HT1080 (cell line): ENCODE measurements at regions not wholly inside any gene's neighbourhood (a gene's known extent, or its start where the extent isn't known, plus 50 kb on each side); places are given as distances from the start of the nearest gene placed in this dataset.
"Not testable (repeated sequence)": the region's sequence is repeated elsewhere in the genome, so short reads cannot be mapped to it uniquely, and the experiment has no call there.

Source experiments
- DNase-seq: peaks from one replicate; pipeline ENCODE4 v3.0.0-alpha.2; 2015; ENCODE audit warnings: low read depth

DNA sequence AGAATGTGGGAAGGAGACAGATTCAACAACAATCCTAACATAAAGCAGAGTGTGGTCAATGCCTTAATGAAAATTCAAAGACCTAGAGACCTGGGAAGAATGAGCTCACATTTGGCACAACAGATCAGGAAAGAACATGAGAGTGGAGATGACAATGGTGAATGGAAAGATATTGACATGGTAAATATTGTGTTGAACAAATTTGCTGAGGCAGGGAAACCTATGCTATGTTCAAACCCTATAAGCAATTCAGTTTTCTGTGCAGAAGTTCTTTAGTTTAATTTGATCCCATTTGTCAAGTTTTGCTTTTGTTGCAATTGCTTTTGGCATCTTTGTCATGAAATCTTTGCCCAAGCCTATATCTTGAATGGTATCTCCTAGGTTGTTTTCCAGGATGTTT, 199.4 kb upstream of the LRRTM4 start:
- DNase-seq: no peak

DNA sequence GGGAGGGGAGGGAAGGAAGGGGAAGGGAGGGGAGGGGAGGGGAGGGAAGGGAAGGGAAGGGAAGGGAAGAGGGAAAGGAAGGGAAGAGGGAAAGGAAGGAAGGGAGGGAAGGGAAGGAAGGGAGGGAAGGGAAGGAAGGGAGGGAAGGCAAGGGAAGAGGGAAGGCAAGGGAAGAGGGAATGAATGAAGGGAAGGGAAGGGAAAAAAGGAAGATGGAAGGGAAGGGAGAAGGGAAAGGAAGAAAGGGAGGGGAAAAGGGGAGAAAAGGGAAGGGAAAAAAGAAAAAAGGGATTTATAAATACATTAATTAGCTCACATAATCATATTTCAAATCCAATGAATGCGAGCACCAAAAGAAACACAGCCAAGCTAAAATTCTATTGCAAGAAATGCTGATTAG, 202.9 kb upstream of the LRRTM4 start:
- no peak for DNase-seq

DNA sequence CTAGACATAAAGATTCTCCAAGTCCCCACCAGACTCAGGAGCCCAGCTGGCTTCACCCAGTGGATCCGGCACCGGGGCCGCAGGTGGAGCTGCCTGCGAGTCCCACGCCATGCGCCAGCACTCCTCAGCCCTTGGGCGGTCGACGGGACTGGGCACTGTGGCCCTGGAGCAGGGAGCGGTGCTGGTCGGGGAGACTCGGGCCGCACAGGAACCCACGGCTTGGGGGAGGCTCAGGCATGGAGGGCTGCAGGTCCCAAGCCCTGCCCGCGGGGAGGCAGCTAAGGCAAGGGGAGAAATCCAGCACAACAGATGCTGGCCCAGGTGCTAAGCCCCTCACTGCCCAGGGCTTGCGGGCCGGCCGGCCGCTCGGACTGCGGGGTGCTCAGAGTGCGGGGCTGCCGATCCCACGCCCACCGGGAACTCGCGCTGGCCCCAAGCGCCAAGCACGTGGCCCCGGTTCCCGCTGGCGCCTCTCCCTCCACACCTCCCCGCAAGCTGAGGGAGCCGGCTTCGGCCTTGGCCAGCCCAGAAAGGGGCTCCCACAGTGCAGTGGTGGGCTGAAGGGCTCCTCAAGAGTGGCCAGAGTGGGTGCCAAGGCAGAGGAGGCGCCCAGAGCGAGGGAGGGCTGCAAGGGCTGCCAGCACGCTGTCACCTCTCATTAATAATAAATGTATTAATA, 212.6 kb upstream of the LRRTM4 start:
- not testable (repeated sequence) for DNase-seq

DNA sequence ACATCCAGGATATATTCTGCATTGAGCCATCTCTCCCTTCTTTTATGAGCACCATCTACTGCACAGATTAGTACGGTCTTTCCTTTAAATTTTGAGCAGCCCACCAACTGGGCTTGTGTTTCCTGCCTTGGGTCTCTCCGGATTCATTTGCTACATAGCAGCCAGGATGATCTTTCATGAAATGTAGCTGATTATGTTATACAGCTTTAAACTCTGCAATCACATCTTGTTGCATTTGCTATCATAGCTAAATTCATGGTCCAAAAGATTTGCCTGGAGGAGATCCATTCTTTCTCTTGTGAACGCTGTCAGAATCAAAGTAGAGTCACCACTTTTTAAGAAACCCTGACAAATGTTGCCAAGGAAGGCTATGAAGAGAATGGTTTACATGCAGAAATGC, 215.1 kb upstream of the LRRTM4 start:
- DNase-seq: no peak

DNA sequence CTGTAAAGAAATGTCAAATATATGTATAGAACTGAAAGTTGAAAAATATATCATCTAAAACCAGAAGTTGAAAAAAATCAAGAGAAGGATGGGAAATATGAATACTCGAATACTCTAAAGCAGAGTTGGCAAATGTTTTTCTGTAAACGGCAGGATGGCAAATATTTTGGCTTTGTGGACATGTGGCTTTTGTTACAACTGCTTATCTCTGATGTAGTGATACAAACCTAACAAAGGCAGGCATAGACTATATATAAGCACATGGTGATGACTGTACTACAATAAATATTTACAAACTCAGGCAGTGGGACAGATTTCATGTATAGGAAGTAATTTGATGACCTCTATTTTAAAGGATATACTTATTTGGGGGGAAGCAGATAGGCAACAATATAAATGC, 224.6 kb upstream of the LRRTM4 start:
- no peak for DNase-seq

DNA sequence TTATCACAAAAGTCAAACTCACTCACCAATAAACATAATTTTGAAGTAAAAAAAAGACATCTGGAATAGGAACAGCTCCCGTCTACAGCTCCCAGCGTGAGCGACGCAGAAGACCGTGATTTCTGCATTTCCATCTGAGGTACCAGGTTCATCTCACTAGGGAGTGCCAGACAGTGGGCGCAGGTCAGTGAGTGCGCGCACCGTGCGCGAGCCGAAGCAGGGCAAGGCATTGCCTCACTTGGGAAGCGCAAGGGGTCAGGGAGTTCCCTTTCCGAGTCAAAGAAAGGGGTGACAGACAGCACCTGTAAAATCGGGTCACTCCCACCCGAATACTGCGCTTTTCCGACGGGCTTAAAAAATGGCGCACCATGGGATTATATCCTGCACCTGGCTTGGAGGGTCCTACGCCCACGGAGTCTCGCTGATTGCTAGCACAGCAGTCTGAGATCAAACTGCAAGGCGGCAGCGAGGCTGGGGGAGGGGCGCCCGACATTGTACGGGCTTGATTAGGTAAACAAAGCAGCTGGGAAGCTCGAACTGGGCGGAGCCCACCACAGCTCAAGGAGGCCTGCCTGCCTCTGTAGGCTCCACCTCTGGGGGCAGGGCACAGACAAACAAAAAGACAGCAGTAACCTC, 231.7 kb upstream of the LRRTM4 start:
- DNase-seq: not testable (repeated sequence)

DNA sequence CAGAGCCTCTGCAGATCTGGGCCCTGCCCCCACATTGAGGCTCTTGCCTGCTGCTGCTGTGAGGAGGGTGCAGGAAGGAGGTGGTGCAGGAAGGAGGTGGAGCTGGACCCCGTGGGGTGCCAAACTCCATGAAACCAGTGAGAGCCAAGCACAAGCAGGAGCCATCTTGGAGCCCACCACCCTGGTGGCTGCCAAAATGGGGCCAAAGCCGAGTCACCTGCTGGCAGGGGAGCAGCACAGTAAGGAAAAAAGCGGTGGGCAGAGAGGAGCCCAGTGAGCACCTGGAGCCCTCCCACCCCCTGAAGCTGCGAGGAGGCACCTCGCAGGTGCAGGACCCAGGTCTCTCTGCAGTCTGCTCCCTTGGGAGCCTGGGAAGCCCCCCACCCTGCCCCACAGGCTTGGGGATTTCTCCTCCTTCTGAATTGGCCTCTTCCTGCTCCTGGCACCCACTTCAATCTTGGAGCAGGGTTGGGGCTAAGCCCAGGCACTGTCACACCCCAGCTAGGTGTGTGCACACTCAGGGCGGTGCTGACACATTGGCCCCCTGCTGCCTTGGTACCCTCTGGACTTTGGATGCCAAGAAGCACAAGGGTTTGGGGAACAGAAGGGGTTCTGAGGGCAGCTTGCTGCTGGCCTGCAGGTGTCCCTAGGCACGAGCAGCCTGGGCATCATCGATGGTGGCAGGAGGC, 245.4 kb upstream of the LRRTM4 start:
- DNase-seq: no peak

DNA sequence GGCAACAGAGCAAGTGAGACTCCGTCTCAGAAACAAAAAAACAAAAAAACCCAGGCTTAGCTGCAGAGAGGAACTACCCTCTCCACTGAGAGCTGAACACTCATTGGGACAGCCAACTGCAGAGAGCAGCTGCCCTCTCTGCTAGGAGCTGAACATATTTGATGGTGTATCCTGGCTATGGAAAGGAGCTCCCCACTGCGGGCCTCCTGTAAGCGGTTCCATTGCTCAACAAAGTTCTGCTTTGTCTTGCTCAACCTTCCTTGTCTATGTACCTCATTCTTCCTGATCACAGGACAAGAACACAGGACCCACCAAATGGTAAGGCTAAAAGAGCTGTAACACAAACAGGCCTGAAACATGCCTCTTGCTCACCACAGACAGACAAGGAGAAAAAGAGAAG, 246.3 kb upstream of the LRRTM4 start:
- no peak for DNase-seq

DNA sequence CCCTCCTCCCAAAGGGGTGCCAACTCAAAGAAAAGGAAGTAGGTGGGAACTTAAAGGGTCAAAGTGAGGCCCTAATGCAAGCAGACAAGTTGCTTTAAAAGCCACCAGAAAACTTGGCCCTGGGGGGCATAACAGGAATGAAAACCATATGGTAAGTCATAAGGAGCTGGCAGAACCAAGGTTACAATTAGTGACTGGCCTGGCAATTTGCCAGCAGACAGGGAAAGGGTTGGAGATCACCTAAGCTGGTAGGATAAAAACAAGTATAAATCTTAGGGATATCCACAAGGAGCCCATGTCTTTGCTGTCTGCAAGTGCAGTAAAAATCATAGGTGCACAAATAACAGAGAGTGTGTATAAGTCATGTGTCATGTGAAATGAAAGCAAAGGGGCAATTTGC, 256.7 kb upstream of the LRRTM4 start:
- no peak for DNase-seq

DNA sequence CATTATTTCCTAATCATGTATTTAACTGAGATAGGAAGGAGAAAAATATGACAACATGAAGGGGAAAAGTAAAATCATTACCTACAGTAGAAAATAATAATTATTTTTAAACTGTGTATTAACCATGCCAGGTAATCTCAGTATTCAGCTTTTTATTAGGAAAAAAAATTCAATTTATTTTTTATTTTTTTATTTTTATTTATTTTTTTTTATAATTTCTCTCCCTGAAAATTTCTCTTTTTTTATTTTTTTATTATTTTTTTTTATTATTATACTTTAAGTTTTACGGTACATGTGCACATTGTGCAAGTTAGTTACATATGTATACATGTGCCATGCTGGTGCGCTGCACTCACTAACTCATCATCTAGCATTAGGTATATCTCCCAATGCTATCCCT, 271.3 kb upstream of the LRRTM4 start:
- DNase-seq: not testable (repeated sequence)

DNA sequence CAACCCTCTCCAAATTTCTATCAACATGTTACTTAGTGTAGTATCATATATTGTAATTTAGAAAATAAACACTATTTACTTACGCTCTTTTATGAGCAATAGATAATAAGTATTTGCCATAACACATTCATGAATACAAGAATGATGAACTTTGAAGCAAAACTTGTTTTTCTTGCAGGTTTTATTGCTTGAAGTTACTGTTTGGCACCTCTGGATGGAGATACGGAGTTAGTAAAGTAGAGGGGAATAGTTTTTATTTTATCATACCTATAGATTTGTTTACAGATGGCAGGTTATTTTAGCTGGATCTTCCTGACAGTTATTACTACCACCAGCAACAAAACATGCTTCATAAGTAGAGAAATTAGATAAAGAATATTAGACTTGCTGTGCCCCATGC, 274.2 kb upstream of the LRRTM4 start:
- DNase-seq: no peak

DNA sequence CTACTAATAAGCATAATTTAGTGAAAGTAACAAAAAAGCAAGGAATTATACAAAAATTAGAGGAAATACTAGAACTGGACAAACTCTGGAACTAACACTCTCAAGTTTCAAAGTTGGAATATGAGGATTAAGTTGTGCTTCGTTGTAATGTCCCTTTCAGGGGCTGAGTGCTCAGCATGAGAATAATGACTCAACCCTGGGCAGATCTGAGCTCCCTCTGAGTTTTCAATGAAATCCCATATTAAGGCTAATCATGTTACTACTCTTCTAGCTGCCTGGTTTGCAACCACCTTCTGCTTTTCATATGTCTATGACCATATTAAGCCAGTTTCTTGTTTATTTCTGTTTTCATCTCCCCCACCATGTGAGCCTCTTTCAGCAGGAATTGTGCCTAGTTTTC, 274.9 kb upstream of the LRRTM4 start:
- peak; percentile 11 for DNase-seq

DNA sequence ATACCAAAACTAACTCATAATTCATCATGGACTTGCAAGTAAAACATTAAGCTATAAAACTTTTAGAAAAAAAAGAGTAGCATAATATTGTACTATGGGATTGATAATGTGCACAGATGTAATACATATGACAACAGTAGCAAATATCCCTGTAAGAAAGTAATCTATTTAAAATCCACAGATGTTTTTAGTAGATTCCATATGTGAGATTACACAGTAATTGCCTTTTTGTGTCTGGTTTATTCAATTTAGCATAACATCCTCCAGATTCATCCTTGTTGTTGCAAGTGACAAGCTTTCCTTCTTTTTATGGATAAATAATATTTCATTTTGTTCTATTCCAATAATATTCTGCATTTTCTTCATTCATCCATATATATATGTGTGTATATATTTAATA, 278.2 kb upstream of the LRRTM4 start:
- DNase-seq: no peak

DNA sequence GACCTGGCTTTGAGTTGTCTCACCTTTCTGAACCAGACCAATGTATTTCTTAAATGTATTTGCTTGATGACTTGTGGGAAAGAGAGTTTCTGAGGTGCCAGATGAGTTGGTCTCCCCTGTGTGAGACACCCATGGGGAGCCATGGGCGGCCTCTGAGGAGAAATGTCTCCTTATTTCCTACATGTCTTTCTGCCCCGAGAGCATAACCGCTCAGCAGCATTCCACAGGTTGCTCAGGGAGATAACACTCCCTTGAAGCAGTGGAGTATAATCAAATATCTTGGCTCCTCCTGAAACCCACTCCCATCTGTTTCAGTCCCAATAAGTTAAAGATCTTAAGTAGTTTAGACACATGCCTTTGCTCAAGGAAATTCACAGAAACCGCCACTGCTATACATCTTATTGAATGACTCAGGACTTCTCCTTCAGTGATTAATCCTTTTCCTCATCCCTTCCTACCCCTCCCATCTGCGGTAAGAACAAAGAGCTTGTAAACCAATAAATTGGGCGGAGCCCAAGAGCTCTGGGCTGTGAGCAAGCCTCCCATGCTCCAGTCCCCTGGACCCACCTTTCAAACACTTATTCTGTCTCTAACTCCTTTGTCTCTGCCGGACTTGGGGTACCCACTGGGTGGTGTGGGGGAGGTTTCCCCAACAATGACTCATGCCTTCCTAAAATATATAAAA, 285.5 kb upstream of the LRRTM4 start:
- DNase-seq: peak; percentile 88

DNA sequence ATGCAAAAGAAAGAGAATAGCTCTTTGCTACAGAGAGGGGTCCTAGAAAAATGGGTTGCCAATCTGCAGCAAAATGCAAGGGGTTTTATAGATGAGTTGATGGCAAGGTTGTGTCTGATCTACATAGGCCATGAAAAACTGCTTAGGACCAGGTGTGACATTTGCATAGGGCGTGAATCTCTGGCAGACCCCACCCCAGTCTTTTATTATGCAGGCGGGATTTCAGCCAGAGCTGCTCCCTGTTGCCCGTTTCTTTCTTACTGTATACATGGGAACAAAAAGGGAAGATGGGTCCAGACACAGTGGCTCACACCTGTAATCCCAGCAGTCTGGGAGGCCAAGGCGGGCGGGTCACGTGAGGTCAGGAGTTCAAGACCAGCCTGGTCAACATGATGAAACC, 286.4 kb upstream of the LRRTM4 start:
- DNase-seq: no peak

DNA sequence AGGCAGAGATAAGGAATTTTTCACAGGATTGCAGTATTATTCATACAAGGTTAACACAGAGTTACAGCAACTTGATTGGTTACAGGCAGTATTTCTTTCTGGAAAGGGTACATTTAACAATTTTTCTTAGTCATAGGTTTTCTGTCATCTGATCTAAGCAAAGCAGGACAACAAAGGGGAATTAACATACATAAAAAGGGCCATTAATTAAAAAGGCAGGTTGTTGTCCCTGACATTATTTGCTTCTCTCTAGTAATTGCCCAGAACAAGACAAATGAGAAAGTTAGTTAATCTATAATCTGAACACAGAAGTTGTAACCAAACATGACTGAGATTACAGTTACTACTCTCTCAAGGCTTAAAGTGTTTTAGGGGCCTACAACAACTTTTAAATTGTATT, 291.4 kb upstream of the LRRTM4 start:
- no peak for DNase-seq

DNA sequence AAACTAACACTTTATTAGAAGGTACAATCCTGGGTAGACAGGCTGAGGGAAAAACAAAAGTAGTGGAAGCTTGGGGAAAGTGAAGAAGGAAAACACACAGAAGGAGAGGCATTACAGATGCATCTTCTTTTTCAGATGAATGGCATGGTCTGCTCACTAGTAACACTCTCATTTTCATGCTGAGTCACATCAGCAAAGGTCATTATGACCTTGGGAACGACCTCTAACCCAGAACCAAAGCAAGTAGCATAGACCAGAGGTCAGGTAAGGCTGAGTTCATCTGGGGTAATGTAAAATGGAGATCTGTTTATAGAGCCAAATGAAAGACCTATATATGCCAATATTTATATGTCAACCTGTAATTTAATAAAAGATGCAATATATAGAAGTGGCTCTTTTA, 294.4 kb upstream of the LRRTM4 start:
- DNase-seq: no peak

DNA sequence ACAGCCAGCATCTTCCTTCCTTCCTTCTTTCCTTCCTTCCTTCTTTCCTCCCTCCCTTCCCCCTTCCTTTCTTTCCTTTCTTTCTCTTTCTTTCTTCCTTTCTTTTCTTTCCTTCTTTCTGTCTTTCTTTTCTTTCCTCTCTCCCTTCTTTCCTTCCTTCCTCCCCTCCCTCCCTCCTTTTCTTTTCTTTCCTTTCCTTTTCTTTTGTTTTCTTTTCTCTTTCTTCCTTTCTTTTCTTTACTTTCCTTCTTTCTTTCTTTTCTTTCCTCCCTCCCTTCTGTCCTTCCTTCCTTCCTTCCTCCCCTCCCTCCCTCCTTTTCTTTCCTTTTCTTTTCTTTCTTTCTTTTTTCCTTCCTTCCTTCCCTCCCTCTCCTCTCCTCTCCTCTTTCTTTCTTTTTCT, 296.0 kb upstream of the LRRTM4 start:
- no peak for DNase-seq

DNA sequence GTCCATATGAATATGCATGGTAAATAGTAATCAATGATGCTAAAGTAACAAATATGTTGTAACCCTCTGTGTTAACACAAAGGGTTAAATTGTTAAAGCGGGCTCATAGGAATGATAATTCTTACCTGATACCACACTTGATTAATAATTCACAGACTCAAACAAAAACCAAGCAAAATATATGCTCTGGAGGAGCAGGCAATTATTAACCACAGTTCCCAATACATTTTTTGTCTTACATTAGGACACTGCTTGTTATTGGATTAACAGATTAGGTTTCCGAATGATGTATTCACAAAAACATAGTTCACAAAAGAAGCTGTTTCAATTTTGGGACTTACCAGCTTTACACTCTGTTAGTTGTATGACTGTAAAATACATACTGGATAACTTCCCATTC, 300.9 kb upstream of the LRRTM4 start:
- DNase-seq: no peak

DNA sequence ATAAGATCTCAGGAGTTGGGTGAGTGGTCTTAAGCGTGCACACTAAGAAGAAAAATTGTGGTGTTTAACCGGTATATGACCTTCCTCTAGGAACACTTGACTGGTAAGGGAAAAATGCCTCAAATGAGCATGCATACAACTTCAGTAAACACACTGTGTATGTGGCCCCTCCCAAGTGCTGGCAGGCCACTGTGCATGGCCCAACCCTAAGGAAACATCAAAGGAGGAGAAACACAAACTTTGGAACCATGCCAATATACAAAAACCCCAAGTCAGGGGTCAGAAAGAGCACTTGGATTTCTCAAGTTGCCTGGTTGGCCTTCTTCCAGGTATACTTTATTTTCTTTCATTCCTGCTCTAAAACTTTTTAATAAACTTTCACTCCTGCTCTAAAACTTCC, 308.9 kb upstream of the LRRTM4 start:
- no peak for DNase-seq

DNA sequence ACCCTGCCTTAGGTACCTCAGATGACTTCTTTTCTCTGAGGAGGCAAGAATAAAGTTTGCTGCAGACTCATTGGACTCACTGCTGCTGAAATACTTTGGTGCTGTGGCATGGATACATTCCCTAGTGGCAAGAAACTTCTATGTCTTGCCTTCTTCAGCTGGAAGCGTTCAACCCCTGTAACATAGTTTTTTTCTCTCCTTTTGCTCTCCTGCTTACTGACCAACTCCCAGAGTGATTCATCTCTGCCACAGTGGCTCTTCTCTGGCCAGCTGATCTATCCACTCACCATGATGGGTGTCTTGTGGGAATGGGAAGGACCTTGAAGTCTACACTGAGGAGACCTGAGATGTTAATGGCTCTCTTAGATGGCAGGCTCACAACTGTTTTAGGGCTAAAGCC, 309.3 kb upstream of the LRRTM4 start:
- peak; percentile 40 for DNase-seq

DNA sequence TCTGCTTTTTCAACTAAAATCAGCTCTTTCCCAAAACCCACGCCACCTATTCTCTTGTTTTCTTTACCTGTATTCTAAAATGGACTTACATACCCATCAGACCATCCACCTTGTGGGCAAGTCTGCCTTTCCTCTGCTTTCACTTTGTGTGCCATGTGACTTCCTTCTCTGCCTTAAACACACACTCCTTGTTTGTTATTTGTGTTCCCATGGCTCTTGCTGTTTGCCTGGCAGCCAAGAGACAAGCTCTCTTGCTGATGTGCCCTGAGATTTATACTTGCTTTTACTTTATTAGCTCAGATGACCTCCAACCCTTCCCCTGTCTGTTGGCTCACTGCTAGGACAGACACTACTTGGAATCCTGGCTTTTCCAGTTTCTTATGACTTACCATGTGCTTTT, 309.7 kb upstream of the LRRTM4 start:
- peak; percentile 6 for DNase-seq
